ENCODE measurements at regions not wholly inside any gene's neighbourhood (a gene's known extent, or its start where the extent isn't known, plus 50 kb on each side); places are given as distances from the start of the nearest gene placed in this dataset.

DNA sequence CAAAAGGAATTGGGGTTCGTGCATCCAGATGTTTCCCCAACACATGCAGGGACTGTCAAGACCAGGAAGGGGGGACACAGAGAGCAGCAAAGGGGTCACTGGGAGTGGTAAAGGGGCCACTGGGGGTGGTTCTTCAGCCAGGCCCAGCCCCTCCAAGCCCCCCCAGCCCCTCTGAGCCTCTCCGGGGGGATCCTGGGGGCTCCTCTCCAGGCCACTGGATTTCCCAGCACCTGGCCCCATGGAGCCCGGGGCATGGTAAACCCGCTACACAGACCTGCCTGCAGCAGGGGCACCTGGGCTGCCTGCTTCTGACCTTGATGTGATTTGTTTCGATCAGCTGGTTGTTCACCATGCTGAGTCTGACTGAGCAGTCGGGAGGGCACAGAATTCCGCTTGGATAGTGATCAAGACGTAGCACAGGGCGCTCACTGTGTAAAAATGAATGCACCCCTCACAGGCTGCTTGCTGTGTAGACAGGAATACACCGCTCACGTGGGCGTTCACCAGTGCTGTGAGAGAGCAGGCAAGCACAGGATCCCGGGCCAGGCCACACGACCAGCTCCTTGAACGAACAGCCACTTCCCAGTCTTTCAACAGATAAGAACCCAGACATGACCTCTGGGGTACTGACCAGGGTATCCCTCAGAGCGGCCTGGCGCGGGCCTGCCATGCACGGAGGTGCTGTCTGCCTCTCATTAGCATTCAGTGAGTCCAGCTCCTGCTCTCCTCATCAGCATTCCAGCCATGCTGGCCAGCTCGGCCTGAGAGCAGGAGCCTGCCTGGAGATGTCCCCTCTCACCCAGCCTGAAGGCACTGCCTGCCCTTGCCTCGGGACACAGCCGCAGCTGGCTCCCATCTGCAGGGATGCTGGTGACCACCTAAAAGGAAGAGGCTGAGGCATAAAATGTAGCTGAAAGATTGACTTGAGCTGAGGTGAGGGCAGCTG, 73.3 kb upstream of the OTOS start:
- DNase-seq (ENCODE audit: extremely low read depth, insufficient read length), result no peak
- Histone ChIP-seq H3K27me3 (replicated peaks; ENCODE audit: control insufficient read depth, insufficient read depth, low read length) (no peaks in the 10 kb centered on the region), H3K4me3 (replicated peaks; ENCODE audit: low read depth, low read length) (no peak overlapping the region), H3K36me3 (ENCODE audit: control insufficient read depth, insufficient read depth, low read length) (no peaks in the 10 kb centered on the region)
- TF ChIP-seq, protein P1, sequence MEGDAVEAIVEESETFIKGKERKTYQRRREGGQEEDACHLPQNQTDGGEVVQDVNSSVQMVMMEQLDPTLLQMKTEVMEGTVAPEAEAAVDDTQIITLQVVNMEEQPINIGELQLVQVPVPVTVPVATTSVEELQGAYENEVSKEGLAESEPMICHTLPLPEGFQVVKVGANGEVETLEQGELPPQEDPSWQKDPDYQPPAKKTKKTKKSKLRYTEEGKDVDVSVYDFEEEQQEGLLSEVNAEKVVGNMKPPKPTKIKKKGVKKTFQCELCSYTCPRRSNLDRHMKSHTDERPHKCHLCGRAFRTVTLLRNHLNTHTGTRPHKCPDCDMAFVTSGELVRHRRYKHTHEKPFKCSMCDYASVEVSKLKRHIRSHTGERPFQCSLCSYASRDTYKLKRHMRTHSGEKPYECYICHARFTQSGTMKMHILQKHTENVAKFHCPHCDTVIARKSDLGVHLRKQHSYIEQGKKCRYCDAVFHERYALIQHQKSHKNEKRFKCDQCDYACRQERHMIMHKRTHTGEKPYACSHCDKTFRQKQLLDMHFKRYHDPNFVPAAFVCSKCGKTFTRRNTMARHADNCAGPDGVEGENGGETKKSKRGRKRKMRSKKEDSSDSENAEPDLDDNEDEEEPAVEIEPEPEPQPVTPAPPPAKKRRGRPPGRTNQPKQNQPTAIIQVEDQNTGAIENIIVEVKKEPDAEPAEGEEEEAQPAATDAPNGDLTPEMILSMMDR (IDR thresholded peaks at IDR 0.05; ENCODE audit: insufficient read depth, low read length, poor library complexity, severe bottlenecking), result no peak

DNA sequence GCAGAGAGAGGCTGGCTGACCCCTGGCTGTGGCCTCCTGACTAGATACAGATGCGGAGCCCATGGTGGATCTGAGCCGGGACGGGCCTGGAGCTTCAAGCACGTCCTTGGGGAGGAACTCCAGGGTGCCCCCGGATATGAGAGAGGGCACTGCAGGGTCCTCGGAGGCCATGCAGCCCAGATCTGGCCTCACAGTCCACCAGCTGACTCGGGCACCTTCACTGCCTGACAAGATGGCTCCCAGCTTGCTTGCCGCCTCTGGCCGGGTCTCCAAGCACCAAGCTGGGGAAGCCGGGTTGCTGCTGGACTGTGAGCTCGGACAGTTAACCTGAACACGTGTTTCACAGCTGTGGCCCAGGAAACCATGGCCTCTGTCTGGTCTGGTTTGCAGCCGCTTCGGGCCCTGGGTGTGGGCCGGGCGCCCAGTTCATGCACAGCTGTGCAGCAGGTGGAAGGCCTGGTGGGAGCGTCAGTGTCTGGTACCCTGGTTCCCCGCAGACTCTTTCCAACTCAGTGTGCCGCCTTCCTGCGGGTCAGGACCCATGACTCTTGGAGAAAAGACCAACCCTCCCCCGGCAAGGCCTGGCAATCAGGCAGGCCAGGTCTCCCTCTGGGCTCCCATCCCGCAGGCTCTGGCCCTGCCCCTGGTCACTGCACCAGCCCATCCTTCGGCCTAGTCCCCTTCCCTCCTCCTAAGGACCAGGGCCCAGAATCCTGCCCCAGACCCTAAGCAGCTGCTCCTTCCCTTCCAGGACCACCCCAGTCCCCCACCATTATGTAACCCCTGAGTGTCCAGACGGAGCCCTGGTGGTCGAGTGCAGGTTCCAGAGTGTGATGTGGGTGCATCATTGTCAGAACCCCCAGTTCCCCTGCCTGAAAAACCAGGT, 74.6 kb upstream of the OTOS start:
- no peaks in the 10 kb centered on the region for H3K27me3 ChIP-seq (replicated peaks; ENCODE audit: control insufficient read depth, insufficient read depth, low read length)
- no peak for DNase-seq (ENCODE audit: extremely low read depth, insufficient read length)
- no peak overlapping the region for H3K4me3 ChIP-seq (replicated peaks; ENCODE audit: low read depth, low read length)
- TF ChIP-seq, protein P1 (IDR thresholded peaks at IDR 0.05; ENCODE audit: insufficient read depth, low read length, poor library complexity, severe bottlenecking), result no peak
- no peaks in the 10 kb centered on the region for H3K36me3 ChIP-seq (ENCODE audit: control insufficient read depth, insufficient read depth, low read length)

DNA sequence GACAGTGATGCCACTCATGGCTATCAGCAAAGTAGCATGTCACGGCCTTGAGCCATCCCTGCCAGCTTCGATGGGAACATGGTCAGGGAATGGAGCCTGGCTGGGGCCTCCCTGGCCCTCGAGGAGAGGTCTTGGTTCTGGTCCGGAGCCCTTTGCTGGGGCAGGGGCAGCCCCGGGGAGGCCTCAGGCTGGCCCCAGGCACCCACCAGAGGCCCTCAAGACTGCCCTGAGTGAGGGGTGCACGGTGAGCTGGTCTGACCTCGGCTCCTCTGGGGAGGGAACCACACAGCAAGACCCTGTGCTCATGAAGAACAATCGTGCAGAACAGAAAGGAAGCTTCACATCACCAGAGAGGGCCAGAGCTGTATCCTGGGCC, 75.2 kb upstream of the OTOS start:
- H3K4me3 ChIP-seq (replicated peaks; ENCODE audit: low read depth, low read length), result no peak overlapping the region
- H3K27me3 ChIP-seq (replicated peaks; ENCODE audit: control insufficient read depth, insufficient read depth, low read length), result no peaks in the 10 kb centered on the region
- no peaks in the 10 kb centered on the region for H3K36me3 ChIP-seq (ENCODE audit: control insufficient read depth, insufficient read depth, low read length)
- TF ChIP-seq, protein P1 (IDR thresholded peaks at IDR 0.05; ENCODE audit: insufficient read depth, low read length, poor library complexity, severe bottlenecking), result no peak
- DNase-seq (ENCODE audit: extremely low read depth, insufficient read length), result no peak

DNA sequence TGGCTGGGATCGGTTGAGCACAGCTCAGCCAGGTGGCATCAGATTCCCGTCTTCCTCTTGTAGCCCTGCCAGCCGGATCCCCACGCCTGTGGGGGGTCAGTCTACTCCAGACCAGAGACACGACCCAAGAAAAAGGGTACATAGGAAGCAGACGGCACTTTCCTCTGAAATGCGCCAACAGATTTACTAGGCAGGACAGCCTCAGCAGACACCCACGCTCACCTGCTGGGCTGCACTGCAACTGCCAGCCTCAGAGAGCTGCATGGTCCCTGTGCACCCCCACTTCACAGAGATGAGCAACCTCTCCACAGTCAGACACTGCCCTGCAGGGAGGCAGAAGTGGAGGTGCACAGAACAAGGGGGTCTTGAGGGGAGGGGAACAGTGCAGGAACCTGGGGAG, 75.7 kb upstream of the OTOS start:
- Histone ChIP-seq H3K4me3 (replicated peaks; ENCODE audit: low read depth, low read length) (no peak overlapping the region), H3K27me3 (replicated peaks; ENCODE audit: control insufficient read depth, insufficient read depth, low read length) (no peaks in the 10 kb centered on the region), H3K36me3 (ENCODE audit: control insufficient read depth, insufficient read depth, low read length) (no peaks in the 10 kb centered on the region)
- TF ChIP-seq, protein P1 (IDR thresholded peaks at IDR 0.05; ENCODE audit: insufficient read depth, low read length, poor library complexity, severe bottlenecking), result no peak
- DNase-seq (ENCODE audit: extremely low read depth, insufficient read length), result no peak

DNA sequence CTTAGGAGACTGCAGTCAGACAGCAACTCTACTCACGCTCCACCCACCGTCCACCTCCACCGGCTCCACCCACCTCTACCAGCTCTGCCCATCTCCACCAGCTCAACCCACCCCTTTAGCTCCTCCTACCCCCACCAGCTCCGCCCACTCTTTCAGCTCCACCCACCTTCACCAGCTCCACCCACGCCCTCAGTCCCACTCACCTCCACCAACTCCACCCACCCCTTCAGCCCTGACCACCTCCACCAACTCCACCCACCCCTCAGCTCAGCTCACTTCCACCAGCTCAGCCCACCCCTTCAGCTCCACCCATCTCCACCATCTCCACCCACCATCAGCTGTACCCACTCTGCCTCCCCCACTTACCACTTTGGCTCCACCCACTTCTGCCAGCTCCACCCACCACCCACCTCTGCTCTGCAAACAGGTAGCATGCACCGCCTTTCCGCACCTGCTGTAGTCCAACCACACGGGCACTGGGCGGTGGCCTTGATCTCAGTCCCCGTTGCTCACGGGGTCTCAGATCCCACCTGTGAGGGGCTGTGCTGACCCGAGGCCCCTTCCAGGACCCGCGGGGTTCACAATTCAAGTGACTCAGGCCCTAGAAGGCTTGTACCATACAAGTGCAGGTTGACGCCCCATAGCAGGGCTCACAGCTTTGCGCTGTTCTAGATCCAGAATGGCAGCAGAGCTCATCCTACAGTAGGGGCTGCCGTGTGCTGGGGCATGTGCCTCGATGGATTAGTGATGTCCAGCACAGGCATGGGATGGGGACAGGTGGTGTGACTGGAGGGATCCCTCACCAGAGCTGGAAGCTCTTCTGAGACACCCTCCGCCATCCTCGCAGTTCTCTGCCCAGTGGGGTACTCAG, 77.2 kb upstream of the OTOS start:
- DNase-seq (ENCODE audit: extremely low read depth, insufficient read length), result no peak
- Histone ChIP-seq H3K4me3 (replicated peaks; ENCODE audit: low read depth, low read length) (no peak overlapping the region), H3K27me3 (replicated peaks; ENCODE audit: control insufficient read depth, insufficient read depth, low read length) (no peaks in the 10 kb centered on the region), H3K36me3 (ENCODE audit: control insufficient read depth, insufficient read depth, low read length) (no peaks in the 10 kb centered on the region)
- TF ChIP-seq, protein P1 (IDR thresholded peaks at IDR 0.05; ENCODE audit: insufficient read depth, low read length, poor library complexity, severe bottlenecking), result no peak

All from GM06990 (cell line).